ENCODE measurements at regions not wholly inside any gene's neighbourhood (a gene's known extent, or its start where the extent isn't known, plus 50 kb on each side); places are given as distances from the start of the nearest gene placed in this dataset.

- TF ChIP-seq ISL1 (CRISPR knock-in tag; IDR thresholded peaks at IDR 0.05) (peak; percentile 46), ZNF565 (CRISPR knock-in tag; conservative IDR thresholded peaks at IDR 0.05; ENCODE audit: low read depth) (no peak)
- ATAC-seq, result peak; percentile 65
These were observed 108.5 kb downstream of the C9orf152 start for GRCh38 chr9:110099236-110100095.

- TF ChIP-seq CREB5 (CRISPR knock-in tag; IDR thresholded peaks at IDR 0.05; ENCODE audit: low read depth) (no peak), TSHZ2 (CRISPR knock-in tag; IDR thresholded peaks at IDR 0.05) (no peak), SNAI2 (CRISPR knock-in tag; IDR thresholded peaks at IDR 0.05) (no peak), PATZ1 (CRISPR knock-in tag; IDR thresholded peaks at IDR 0.05; ENCODE audit: borderline replicate concordance) (no peak)
- ATAC-seq, result no peak
These were observed 106.3 kb downstream of the C9orf152 start for GRCh38 chr9:110101531-110102161.

- ATAC-seq, result no peak
- no peak for TF ChIP-seq ARNTL (CRISPR knock-in tag; IDR thresholded peaks at IDR 0.05; ENCODE audit: borderline replicate concordance, low read depth)
- no peak for TF ChIP-seq TSHZ2 (CRISPR knock-in tag; IDR thresholded peaks at IDR 0.05)
- TF ChIP-seq TOX (CRISPR knock-in tag; IDR thresholded peaks at IDR 0.05; ENCODE audit: borderline replicate concordance), result no peak
- no peak for TF ChIP-seq CSRNP3 (CRISPR knock-in tag; IDR thresholded peaks at IDR 0.05)
- TF ChIP-seq POU6F1 (CRISPR knock-in tag; IDR thresholded peaks at IDR 0.05; ENCODE audit: borderline replicate concordance, low read depth), result no peak
- no peak for TF ChIP-seq ISL1 (CRISPR knock-in tag; IDR thresholded peaks at IDR 0.05)
- TF ChIP-seq ZFP30 (CRISPR knock-in tag; IDR thresholded peaks at IDR 0.05), result no peak
- no peak for TF ChIP-seq ZC3H10 (CRISPR knock-in tag; IDR thresholded peaks at IDR 0.05)
- no peak for TF ChIP-seq RARB (CRISPR knock-in tag; IDR thresholded peaks at IDR 0.05)
- TF ChIP-seq ZNF8 (CRISPR knock-in tag; IDR thresholded peaks at IDR 0.05), result no peak
- TF ChIP-seq ZNF70 (CRISPR knock-in tag; IDR thresholded peaks at IDR 0.05), result no peak
- no peak for TF ChIP-seq ESRRG (CRISPR knock-in tag; IDR thresholded peaks at IDR 0.05)
- TF ChIP-seq CREB5 (CRISPR knock-in tag; IDR thresholded peaks at IDR 0.05; ENCODE audit: low read depth), result no peak
These were observed 104.7 kb downstream of the C9orf152 start for GRCh38 chr9:110103257-110103656.
